Thymus (tissue), 11 donors: ENCODE measurements at regions not wholly inside any gene's neighbourhood (a gene's known extent, or its start where the extent isn't known, plus 50 kb on each side); places are given as distances from the start of the nearest gene placed in this dataset.

Experiments used
- DNase-seq, 9 donors: peaks; one replicate each; pipeline ENCODE4 v3.0.0-alpha.2; 2013; ENCODE audit warnings: low spot score in 9 of 9, low read depth in 6 of 9, missing footprints in 1 of 9
- H3K27ac ChIP-seq, 2 donors: one replicate each; pipeline ENCODE4 v1.5.1; 2013; ENCODE audit warnings: control low read depth in 1 of 2, low read depth in 1 of 2, low read length in 1 of 2, mild to moderate bottlenecking in 1 of 2, moderate library complexity in 1 of 2
- H3K27me3 ChIP-seq, 2 donors: one replicate each; pipeline ENCODE4 v1.5.1; 2013; ENCODE audit warnings: low read length in 1 of 2; ENCODE audit not compliant: control insufficient read depth in 2 of 2, insufficient read depth in 1 of 2
- H3K36me3 ChIP-seq, 2 donors: one replicate each; pipeline ENCODE4 v1.5.1; 2013; ENCODE audit warnings: low read length in 1 of 2, mild to moderate bottlenecking in 1 of 2, moderate library complexity in 1 of 2; ENCODE audit not compliant: control insufficient read depth in 2 of 2, insufficient read depth in 2 of 2
- H3K4me1 ChIP-seq, 2 donors: one replicate each; pipeline ENCODE4 v1.5.1; 2013; ENCODE audit warnings: low read length in 2 of 2; ENCODE audit not compliant: control insufficient read depth in 2 of 2, insufficient read depth in 2 of 2
- H3K4me3 ChIP-seq, 2 donors: one replicate each; pipeline ENCODE4 v1.5.1; 2013; ENCODE audit warnings: low read length in 2 of 2, control low read depth in 1 of 2, mild to moderate bottlenecking in 1 of 2
- H3K9me3 ChIP-seq, 2 donors: one replicate each; pipeline ENCODE4 v1.5.1; 2013; ENCODE audit warnings: low read length in 1 of 2, mild to moderate bottlenecking in 1 of 2; ENCODE audit not compliant: control insufficient read depth in 2 of 2, insufficient read depth in 1 of 2
- WGBS: extraction: QIAGEN DNeasy Blood & Tissue Kit; methylation state at CpG from one replicate; pipeline ENCODE4 v1.1.7; 2013; 5-methylcytosine and 5-hydroxymethylcytosine counted together
- donor health status: healthy.

GRCh38 chr2:11932962-11933361 lies 186.5 kb downstream of the LPIN1 start:
- DNase-seq = no peak
- 98% methylated on average over 3 of the region's 3 CpGs for WGBS
- no peaks in the 10 kb centered on the region for H3K36me3 ChIP-seq
- H3K4me1 ChIP-seq = no peaks in the 10 kb centered on the region
- H3K27me3 ChIP-seq = no peaks in the 10 kb centered on the region
- H3K27ac ChIP-seq = no peak overlapping the region
- no peaks in the 10 kb centered on the region for H3K9me3 ChIP-seq
- no peak overlapping the region for H3K4me3 ChIP-seq

GRCh38 chr2:11933854-11934253 lies 187.4 kb downstream of the LPIN1 start:
- H3K27ac ChIP-seq = no peak overlapping the region
- H3K4me3 ChIP-seq = no peak overlapping the region
- no peak for DNase-seq
- H3K36me3 ChIP-seq = no peaks in the 10 kb centered on the region
- no peaks in the 10 kb centered on the region for H3K27me3 ChIP-seq
- H3K9me3 ChIP-seq = no peaks in the 10 kb centered on the region
- no peaks in the 10 kb centered on the region for H3K4me1 ChIP-seq
- 95% methylated on average over 3 of the region's 3 CpGs for WGBS

GRCh38 chr2:11936761-11937160 lies 190.3 kb downstream of the LPIN1 start:
- no peak overlapping the region for H3K27ac ChIP-seq
- no peaks in the 10 kb centered on the region for H3K27me3 ChIP-seq
- H3K4me3 ChIP-seq = no peak overlapping the region
- no peak for DNase-seq
- 90% methylated on average over 9 of the region's 9 CpGs for WGBS
- H3K36me3 ChIP-seq = no peaks in the 10 kb centered on the region
- no peaks in the 10 kb centered on the region for H3K9me3 ChIP-seq
- no peaks in the 10 kb centered on the region for H3K4me1 ChIP-seq

- WGBS = 96% methylated on average over 11 of the region's 11 CpGs
- H3K27ac ChIP-seq = peak overlapping the region in 1 of 2 donors; percentile 5
- H3K4me1 ChIP-seq = no peaks in the 10 kb centered on the region
- no peaks in the 10 kb centered on the region for H3K9me3 ChIP-seq
- no peak for DNase-seq
- no peaks in the 10 kb centered on the region for H3K27me3 ChIP-seq
- H3K36me3 ChIP-seq = no peaks in the 10 kb centered on the region
- no peak overlapping the region for H3K4me3 ChIP-seq
Measured at GRCh38 chr2:11938196-11938595, 191.8 kb downstream of the LPIN1 start.

GRCh38 chr2:11939523-11939922 lies 193.1 kb downstream of the LPIN1 start:
- Histone ChIP-seq H3K27me3 (no peaks in the 10 kb centered on the region), H3K4me1 (no peaks in the 10 kb centered on the region), H3K4me3 (no peak overlapping the region), H3K9me3 (no peaks in the 10 kb centered on the region), H3K27ac (no peak overlapping the region), H3K36me3 (no peaks in the 10 kb centered on the region)
- no peak for DNase-seq
- WGBS = 99% methylated on average over 2 of the region's 2 CpGs

- Histone ChIP-seq H3K36me3 (no peaks in the 10 kb centered on the region), H3K4me3 (no peak overlapping the region), H3K27me3 (no peaks in the 10 kb centered on the region), H3K27ac (no peak overlapping the region), H3K4me1 (no peaks in the 10 kb centered on the region), H3K9me3 (no peaks in the 10 kb centered on the region)
- no peak for DNase-seq
- WGBS = 95% methylated on average over 3 of the region's 3 CpGs
Measured at GRCh38 chr2:11940121-11940743, 193.8 kb downstream of the LPIN1 start.

- no peak for DNase-seq
Measured at GRCh38 chr2:11940799-11941198, 194.4 kb downstream of the LPIN1 start.

GRCh38 chr2:11941201-11942177 lies 195.1 kb downstream of the LPIN1 start:
- H3K4me3 ChIP-seq = no peak overlapping the region
- no peaks in the 10 kb centered on the region for H3K36me3 ChIP-seq
- 92% methylated on average over 17 of the region's 17 CpGs for WGBS
- H3K27ac ChIP-seq = no peak overlapping the region
- H3K27me3 ChIP-seq = no peaks in the 10 kb centered on the region
- no peaks in the 10 kb centered on the region for H3K4me1 ChIP-seq
- H3K9me3 ChIP-seq = no peaks in the 10 kb centered on the region
- no peak for DNase-seq

More at GRCh38 chr2:11940799-11941198, 194.4 kb downstream of the LPIN1 start:
- Histone ChIP-seq H3K9me3 (no peaks in the 10 kb centered on the region), H3K27ac (no peak overlapping the region), H3K4me1 (no peaks in the 10 kb centered on the region), H3K36me3 (no peaks in the 10 kb centered on the region), H3K27me3 (no peaks in the 10 kb centered on the region), H3K4me3 (no peak overlapping the region)
- WGBS = 97% methylated on average over 4 of the region's 4 CpGs

GRCh38 chr2:11942178-11942569 lies 195.7 kb downstream of the LPIN1 start:
- no peaks in the 10 kb centered on the region for H3K4me1 ChIP-seq
- H3K9me3 ChIP-seq = no peaks in the 10 kb centered on the region
- H3K36me3 ChIP-seq = no peaks in the 10 kb centered on the region
- DNase-seq = no peak
- H3K4me3 ChIP-seq = no peak overlapping the region
- WGBS = 97% methylated on average over 5 of the region's 5 CpGs
- H3K27me3 ChIP-seq = no peaks in the 10 kb centered on the region
- H3K27ac ChIP-seq = no peak overlapping the region
